ENCODE measurements at regions not wholly inside any gene's neighbourhood (a gene's known extent, or its start where the extent isn't known, plus 50 kb on each side); places are given as distances from the start of the nearest gene placed in this dataset.

DNA sequence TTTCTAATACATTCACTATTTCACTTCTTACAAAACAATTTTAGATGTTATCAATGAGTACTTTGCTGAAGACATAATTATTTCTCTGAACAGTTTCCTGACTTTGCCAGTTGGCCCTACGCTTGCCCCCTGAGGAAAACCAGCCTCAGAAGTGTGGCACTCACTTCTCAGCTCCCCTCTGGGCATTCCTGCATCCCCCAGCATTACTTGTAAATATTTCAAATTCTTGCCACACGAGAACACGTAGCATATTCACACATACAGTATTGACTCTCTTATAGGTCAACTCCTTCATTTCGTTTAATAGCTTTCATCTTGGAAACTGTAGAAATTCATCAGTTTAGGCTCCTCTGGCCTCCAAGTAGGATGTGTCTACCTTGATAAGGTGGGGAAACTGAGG is 65.2 kb downstream of the OTX2 start:
- DNase-seq: no peak

DNA sequence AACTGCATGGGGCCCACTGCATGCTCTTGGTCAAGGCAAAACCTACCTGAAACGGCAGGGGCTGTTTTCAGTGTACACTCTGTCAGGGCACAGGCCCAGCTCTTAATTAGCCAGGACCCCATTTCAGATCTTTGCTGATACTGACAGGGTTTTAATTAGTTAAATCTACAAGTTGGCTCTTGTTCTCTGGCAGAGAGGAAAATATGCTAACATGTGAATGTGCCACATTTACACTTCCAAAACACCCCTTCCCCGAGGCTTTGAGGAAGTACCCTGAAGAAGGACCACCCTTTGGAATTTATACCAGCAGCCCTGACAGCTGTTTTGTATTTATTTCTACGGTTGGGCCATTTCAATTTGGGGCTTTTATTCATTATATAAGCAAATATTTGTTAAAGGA is 66.3 kb downstream of the OTX2 start:
- DNase-seq: no peak

DNA sequence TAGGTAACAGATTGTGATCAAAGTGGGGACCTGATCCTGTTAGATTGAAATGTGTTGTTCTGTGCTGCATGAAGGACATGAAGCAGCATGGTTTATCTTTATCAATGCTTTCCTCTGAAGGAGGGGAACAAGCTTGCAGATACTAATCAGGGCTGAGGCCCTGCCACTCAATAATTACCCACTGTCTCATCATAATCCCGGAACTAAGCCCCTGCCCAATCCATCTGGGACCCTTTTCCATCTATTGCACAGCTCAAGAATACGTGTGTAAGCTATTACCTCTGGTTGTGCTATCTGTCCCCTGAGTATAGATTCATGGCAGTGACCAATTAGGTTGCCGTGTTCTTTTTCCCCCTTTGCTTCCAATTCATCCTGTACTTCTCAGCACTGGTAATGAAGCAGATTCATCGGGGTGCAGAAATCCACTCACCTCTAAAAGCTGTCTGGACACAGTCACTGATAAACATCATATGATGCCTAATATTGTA is 67.8 kb downstream of the OTX2 start:
- DNase-seq: no peak

DNA sequence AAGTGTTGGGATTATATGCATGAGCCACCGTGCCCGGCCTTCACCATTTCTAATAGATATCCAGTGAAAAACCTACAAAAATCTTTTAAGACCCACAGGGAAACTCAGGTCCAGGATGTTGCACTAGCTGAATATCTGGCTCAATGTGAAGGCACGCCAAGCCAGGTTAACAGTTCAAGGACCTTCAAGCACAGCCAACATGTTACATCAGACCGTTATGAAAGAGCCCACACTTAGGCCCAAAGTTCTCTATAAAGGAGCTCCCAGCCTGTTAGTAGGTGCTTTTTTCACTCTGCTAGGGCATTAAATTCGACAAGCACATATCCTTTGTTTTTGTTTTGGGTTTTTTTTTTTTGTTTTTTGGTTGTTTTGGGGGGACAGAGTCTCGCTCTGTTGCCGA is 69.0 kb downstream of the OTX2 start:
- DNase-seq: no peak

DNA sequence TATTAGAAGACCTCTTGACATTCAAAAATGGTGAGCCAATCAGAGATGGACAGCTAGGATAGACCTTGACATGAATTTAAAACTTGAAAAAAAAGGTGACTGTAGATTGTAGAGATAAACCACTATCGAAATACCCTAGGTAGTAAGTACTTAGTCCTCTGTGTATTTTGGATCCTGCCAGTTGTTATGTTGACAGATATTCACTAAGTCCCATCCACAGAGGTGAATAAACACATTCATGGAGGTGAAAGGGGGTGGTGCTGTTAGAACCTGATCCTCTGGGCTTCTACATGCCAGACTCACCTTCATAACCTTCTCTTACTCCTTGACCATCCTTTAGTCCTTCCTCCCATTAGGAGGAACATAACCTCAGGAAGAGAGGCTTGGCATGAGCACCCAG is 72.3 kb downstream of the OTX2 start:
- DNase-seq: no peak

DNA sequence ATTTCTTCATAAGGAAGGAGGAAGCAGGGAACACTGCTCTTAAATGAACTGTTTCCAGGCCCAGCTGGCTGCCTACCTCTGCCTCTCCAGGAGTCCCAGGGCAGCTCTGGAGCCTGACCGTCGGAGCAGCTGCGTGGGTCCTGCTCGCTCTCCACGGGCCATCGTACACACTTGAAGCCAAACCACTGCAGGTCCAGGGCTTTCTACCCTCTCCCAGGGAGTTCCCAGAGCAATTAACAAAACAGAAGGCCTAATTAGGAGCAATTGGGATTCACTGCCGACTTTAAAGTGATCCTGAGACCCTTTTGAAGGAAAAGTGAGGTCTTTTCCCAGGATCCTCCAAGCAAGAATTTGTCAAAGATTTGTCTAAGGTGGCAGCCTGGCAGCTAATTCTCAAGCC is 76.9 kb downstream of the OTX2 start:
- no peak for DNase-seq

DNA sequence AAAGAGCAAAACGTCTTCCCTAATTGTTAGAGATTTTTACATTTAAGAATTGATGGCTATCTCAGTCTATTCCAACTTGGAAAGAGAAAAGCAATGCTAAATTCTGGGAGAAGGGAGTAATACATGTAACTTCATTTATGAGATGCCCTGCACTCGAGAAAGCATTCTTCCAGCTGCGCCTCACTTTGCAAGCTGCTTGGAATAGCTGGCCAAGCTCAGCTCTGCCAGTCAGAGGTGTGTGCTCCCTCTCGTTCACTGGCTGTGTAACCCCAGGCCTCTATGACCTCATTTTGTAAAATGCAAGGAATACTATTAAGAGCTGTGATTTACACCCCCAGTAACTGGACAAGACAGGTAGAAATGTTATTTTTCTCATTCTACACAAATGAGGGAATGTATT is 79.1 kb downstream of the OTX2 start:
- no peak for DNase-seq

DNA sequence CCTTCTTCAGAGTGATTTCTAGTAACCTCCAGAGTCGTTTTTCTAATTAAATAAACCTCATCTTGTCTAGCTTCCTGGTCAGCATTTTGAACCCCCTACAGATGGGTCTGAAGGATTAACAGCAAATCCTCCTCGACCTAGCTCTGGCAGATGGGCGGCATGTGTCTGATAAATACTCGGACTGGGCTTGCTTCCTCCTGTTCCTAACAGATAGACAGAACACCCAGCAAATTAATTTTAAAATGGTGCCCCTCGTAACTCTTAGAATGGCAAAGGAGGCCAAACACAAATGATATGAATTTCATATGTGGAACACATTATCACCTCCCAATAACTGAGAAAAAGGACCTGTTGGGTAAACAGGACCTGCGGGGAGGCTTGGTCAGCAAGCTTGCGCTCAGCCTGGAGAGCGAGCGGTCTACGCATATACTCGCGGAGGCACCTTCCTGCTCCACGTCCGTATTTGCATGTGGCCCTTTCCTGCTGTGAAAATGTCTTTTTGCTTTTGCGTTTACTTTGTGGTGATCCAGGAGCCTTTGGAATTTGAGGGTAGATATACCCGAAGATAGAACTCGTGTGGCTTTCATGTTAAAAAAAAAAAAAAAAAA is 79.6 kb downstream of the OTX2 start:
- no peak for DNase-seq

DNA sequence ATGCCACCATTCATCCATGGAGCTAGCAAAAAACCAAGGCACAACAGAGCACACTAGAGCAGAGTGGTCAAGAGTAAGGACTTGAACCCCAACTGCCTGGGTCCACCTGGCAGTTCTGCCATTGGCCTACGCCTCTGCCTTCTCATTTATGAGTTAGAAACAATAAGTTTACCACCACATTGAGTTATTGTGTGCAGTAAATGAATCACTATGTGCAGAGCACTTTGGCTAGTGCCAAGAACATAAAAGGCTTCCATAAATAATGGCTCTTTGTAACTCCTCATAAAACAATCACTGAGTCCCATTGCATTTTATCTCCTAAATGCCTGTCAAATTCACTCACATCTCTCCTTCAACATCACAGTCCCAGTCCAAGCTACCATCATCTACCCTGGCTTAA is 86.3 kb downstream of the OTX2 start:
- DNase-seq: no peak

DNA sequence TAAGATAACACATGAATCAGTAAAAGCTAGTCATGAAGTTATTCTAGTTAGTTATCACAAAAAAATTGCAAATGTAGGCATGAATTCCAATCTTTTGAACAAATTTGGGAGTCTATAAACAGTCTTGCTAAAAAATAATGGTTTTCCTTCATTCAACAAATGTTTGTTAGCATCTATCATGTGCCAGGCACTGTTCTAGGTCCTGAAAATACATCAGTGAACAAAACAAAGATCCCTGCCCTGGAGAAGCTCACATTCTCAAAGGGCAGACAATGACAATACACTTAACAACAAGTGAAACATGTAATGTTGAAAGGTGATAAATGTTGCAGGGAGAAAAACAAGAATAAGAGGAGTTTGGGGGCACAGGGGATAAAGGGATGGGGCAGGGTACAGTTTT is 86.9 kb downstream of the OTX2 start:
- DNase-seq: no peak

DNA sequence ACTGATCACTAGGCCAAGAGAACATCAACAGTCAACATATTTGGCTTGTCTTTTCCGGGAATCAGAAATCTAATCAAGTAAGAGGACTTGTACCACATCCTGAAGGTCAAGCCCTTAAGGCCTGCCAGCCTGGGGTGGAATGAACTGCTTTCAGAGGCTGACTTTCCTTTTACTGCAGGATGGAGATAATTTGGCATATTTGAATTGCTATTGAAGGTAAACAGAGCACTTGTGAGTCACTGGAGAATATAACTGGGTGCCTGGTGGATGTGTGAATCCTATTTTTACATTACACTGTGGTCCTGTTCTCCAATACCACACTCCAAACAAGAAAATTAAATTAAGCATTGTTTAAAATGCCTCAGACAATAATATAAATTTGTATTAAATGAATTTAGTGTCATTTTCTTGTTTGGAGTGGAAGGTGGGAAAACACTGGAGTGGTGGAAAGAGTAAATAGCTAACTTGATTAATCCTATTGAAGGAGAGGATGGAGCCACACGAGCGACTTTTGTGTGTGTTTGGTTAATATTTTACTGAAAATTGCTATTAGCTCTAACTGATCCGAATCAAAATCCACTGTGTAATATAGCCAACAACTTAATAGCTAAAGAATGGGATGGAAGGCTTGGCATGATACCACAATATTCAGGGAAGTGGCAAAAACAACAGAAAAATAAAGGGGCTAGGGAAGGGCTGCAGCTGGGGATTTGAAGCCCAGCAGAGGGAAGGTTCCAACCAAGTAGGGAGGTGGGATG is 89.4 kb downstream of the OTX2 start:
- no peak for DNase-seq

DNA sequence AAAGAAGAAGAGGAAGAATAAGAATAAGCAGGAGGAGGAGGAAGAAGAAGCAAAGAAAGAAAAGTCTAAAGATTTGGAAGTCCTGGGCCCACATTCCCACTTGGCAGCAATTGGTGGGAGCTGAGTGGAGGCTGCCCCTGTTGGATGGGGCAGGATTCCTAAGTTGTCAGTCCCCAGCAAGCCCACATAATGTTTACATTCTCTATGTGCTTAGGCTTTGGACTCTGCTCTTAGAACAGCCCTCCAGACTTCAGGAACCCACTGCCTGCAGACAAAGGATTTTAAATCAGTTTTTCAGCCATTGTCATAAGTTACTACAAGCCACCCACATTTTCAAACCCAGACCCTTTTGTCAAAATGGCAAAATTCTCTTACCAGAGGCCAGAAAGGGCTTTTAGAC is 92.0 kb downstream of the OTX2 start:
- no peak for DNase-seq

DNA sequence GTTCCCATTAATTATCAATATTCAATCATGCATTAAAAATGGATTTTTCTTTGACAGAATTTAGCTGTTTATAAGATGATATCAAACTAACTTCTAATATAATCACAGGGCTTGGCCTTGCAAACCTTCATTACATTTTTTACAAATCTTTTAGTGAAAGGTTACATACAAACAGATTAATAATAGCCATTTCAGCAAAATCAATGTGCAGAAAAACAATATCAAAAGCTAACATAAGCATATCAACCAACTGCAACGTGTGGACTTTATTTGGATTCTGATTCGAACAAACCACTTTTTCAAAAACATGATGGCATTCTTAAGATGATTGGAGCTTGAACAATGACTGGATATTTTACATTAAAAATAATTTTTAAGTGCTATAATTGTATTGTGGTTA is 93.6 kb downstream of the OTX2 start:
- DNase-seq: no peak

DNA sequence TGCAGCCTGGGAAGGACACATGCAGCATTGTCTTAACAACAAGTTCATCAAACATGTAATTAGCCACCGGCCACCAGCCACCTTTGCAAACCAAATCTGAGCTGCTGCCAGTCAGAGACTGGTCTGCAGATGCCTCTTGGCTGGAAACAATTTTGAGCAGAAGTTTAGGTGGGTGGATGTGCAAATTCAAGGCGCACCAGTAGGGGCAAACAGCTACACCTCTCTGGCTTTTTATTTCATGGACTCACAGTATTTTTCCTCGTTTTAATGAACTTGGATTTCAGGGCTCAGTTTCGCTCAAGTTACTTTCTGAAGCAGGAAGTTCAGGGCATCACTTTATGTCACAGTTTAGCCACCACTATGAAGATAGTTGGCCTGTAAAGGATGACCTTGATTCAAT is 94.3 kb downstream of the OTX2 start:
- no peak for DNase-seq

DNA sequence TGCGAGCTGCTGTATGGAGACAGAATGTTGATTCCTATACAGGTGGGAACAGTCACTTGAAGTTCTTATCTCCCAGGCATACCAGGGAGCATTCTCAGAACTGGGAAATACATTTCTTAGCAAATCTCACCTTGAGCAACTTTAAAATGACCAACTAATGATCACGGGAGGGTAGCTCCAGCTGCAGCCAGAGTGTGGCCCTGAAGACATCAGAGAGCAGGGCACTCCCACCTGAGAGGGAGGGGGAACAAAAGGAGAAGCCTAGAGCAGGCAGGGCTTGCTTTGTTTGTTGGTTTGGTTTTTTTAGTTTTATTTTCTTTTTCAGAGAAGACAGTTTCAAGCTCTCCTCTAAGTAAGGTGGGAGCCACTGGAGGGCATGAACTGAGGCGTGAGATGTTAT is 101.1 kb downstream of the OTX2 start:
- no peak for DNase-seq

DNA sequence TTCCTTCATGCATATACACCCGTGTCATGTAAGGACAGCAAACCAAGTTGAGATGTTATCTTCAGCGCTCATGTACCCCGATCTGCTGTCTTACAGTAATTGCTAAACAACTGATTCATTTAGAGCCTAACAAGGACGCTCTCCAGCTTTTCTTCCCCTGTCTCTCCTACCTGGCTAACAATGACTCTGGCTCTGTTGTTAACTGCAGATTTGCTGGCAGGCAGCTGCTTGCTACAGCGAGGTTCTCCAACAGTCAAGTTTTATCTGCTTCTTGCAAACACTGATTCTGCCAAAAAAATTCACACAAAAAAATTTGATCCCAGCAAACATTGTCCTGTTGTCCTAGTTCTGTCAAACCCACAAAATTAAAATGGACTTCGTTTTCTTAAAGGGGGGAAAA is 101.6 kb downstream of the OTX2 start:
- DNase-seq: no peak

DNA sequence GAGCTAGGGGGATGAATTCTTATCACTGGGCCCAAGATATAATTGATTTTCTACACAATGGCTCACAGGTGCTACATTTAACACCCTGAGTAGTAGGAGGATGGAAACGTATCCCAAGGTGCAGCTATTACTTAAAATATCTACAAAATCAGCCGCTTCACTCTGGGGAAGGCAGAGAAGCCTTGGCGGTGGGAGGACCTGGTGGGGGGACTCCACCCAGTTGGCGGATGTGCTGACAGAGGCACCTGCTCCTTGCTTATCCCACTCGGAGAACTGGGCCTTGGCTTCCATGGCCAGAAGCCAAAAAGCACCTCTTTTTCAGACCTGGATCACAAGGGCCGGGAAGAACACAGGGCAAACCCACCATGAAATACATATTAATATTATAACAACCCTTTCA is 106.3 kb downstream of the OTX2 start:
- DNase-seq: peak in 1 of 58 donors; percentile 7

DNA sequence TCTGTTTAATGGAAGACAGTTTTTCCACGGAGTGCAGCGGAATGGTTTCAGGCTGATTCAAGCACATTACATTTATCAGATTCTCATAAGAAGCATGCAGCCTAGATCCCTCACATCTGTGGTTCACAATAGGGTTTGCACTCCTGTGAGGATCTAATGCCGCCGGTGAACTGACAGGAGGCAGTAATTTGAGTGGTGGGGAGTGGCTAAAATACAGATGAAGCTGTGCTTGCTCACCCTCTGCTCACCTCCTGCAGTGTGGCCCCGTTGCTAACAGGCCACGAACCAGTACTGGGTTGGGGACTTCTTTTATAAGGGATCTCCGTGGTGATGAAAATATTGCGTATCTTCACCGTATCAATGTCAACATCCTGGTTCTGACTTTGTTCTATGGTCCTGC is 107.8 kb downstream of the OTX2 start:
- no peak for DNase-seq
